Limb (tissue), 2 donors: ENCODE measurements at regions not wholly inside any gene's neighbourhood (a gene's known extent, or its start where the extent isn't known, plus 50 kb on each side); places are given as distances from the start of the nearest gene placed in this dataset.

Source experiments
- DNase-seq, 2 donors: peaks; one replicate each; pipeline ENCODE4 v3.0.0-alpha.2; 2016; ENCODE audit errors: extremely low spot score in 2 of 2

DNA sequence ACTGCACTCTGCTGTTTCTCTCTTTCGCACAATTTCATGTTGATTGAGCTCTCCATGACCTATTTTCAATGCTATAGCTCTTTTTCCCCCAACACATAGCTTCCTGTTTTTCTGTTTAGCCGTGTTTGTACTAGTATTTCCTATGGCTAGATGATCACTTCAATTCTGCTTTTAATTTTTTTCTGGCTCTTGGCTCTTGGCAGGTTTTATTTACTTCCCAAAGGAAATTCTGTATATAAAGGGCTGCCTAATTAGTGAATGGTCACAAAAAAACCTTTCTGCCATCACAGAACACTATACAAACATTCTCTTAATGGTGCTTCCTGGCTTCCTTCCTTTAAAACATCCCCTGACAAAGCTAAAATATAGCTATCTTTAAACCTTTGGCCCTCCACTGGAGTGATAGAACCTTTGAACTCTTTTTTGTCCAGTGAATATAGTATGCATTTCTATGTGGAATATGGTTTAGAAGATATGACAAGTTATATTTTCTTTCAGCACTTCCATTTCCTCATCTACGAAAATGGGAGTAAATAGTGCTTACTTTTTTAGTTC is 88.2 kb downstream of the RASSF9 start:
- no peak for DNase-seq
